ENCODE measurements at regions not wholly inside any gene's neighbourhood (a gene's known extent, or its start where the extent isn't known, plus 50 kb on each side); places are given as distances from the start of the nearest gene placed in this dataset.

DNA sequence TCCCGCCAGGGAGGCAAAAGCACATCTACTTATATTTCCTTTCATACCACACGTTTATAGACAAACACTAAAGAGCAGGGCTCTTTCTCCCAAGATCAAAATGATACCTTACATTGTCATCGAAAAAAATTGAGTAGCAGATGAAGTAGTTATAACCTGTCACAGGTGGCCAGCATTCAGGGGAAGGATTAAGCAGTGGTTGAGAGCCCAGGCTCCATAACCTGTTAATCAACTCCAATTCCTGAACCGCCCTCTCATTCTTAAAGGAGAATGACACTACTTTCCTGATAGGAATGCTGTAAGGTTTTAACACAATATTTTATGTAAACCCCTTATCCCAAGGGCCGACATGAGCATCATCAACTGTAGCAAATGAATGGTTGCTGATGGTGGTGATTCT, 268.9 kb upstream of the KCNIP4 start:
- DNase-seq (ENCODE audit: low read depth), result no peak

GRCh38 chr4:22216278-22216677, 267.7 kb upstream of the KCNIP4 start:
- DNase-seq (ENCODE audit: low read depth), result no peak

DNA sequence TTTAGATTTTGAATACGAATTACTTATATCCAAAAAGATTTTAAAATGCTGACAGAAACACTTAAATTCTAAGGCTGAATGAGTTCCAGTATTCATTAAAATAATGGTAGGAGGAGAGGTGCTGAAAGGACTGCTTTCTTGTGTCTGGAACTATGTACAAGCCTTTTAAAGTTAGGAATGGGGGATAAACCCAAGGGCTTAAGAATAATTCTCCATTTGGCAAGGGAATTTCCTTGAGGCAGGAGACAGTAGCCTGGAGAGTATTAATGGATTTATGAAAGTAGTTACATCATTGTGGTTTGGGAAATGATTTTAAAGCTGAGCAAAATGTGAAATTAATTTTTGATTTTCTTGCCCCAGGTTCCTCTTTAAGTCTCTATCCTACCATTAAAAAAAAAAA, 266.5 kb upstream of the KCNIP4 start:
- DNase-seq (ENCODE audit: low read depth), result no peak

GRCh38 chr4:22203711-22204011, 255.1 kb upstream of the KCNIP4 start:
- DNase-seq (ENCODE audit: low read depth), result no peak

DNA sequence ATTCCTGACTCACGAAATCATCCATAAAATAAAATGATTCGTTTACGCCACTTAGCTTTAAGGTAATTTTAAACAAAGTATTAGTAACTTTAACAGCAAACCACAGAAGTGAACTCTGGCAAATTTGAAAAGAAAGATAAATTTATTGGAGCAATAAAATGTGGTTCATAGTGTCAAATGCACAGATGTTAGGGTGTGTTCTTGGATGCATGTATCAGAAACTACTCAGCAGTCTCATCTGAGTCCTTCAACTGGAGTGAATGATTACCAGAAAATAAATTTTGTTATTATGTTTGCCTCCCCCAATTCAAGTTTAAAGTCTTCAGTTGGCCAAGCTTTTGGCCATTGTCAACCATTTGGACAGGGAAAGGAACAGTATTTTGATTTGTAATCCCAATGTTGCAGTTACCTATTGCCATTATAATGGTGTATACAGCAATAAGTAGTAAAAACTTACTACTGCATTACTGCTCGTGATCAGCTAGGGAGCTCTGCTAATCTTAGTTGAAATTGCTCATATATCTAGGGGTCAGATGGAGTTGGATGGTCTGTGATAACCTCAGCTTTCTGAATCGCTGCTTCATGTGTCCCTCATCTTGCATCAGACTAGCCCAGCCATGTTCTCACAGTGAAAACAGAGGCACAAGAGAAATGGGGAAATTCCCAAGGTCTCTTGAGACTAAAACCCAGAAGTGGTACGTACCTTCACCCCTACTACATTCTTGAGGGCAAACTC, 254.6 kb upstream of the KCNIP4 start:
- DNase-seq (ENCODE audit: low read depth), result no peak

DNA sequence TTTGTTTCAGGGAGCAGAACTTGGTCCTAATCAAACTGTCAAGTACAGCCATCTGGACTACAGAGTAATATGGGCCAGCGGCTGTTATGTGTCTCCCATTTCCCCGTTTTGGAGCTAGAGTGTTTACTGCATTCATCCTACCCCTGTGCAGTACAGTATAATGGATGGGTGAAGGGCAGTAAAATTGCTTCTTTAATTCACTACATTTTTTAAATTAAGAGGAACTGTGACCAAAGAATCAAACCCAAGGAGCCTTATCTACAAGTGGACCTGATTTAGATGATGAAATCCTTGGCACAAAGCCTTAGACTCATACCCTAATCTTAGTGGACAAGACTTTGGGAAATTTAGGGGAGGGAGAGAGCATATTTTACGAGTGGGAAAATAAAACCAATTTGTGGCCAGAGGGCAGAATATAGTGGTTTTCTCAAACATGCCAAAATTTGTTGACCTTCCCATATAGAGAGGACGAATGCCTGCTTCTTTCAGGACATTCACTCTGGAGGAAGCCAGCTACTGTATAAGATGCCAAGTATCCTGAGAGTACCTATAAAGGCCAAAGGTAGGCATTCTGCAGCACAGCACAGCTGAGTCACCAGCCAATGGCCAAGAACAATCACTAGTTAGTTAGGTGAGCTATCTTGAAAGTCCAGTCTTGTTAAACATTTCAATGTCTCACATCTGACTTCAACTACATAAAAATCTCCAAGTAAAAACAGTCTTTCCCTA, 253.8 kb upstream of the KCNIP4 start:
- no peak for DNase-seq (ENCODE audit: low read depth)

GRCh38 chr4:22201256-22201655, 252.7 kb upstream of the KCNIP4 start:
- DNase-seq (ENCODE audit: low read depth), result no peak

- DNase-seq (ENCODE audit: low read depth), result no peak
Observed at GRCh38 chr4:22196551-22196950, 248.0 kb upstream of the KCNIP4 start.

- DNase-seq (ENCODE audit: low read depth), result no peak
Observed at GRCh38 chr4:22192084-22192511, 243.5 kb upstream of the KCNIP4 start.

GRCh38 chr4:22191565-22191964, 243.0 kb upstream of the KCNIP4 start:
- no peak for DNase-seq (ENCODE audit: low read depth)

- DNase-seq (ENCODE audit: low read depth), result no peak
Observed at GRCh38 chr4:22190855-22191254, 242.3 kb upstream of the KCNIP4 start.

GRCh38 chr4:22187203-22187820, 238.7 kb upstream of the KCNIP4 start:
- no peak for DNase-seq (ENCODE audit: low read depth)

DNA sequence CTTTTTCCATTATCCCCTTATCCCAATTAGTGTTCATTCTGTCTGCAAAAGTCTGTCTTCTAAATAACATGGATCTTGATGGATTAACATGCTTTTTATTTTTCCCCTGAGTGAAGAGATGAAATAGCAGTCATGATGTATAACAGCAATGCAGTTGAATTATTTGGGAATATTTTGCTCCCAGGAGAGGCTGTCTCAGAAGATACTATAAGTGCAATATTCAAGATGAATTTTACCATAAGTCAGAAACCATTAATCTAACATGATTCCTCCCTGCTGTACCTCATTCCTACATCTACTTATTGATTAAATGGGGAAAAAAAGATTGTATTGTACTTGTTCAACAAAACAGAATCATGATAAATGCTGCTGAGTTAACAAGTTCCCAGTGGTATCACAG, 233.2 kb upstream of the KCNIP4 start:
- DNase-seq (ENCODE audit: low read depth), result no peak

DNA sequence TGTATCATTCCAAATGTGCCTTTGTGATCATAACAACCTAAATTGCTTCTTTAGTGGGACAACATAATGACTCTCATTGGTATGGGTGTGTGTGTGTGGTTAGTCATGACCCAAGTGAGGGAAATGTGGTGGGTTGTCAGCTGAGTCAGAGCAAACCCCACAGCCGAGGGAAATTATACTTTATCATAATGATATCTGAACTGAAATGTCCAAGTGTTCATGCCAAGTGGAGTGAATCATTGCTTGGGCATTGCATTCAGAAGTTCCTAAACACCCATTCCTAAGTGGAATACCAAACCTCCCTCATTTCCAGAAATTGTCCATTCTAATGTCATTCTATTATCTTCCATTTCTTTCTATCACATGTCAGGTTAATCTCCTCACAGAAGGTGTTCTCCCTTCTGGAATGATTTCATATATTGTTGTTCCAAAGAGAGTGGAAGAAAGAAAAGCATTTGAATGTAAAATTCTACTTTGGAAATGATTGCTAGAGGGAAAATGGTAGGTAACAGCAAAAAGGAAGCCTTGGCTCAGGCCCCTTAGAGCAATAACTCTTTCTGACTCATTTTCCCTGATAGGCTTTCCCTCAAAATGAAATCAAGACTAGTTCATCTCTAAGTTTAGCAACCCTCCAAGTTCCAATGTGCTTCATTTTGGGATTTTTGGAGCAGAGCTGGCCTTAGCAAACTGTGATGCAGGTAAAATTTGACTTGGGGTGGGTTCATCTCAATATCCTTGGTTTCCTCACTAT, 230.7 kb upstream of the KCNIP4 start:
- no peak for DNase-seq (ENCODE audit: low read depth)

- DNase-seq (ENCODE audit: low read depth), result no peak
Observed at GRCh38 chr4:22174640-22175039, 226.1 kb upstream of the KCNIP4 start.

- DNase-seq (ENCODE audit: low read depth), result no peak
Observed at GRCh38 chr4:22170353-22170752, 221.8 kb upstream of the KCNIP4 start.

DNA sequence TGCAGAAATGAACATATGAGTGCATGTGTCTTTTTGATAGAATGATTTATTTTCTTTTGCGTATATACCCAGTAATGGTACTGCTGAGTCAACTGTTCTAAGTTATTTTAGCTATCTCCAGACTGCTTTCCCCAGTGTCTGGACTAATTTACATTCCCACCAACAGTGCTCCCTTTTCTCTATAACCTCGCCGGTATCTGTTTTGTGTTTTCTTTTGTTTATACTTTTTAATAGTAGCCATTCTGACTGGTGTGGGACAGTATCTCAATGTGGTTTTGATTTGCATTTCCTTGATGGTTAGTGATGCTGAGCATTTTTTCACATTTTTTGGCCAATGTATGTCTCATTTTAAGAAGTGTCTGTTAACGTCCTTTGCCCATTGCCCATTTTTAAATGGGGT, 218.6 kb upstream of the KCNIP4 start:
- DNase-seq (ENCODE audit: low read depth), result no peak

- DNase-seq (ENCODE audit: low read depth), result no peak
Observed at GRCh38 chr4:22162454-22162853, 213.9 kb upstream of the KCNIP4 start.

- DNase-seq (ENCODE audit: low read depth), result no peak
Observed at GRCh38 chr4:22130741-22131140, 182.2 kb upstream of the KCNIP4 start.

DNA sequence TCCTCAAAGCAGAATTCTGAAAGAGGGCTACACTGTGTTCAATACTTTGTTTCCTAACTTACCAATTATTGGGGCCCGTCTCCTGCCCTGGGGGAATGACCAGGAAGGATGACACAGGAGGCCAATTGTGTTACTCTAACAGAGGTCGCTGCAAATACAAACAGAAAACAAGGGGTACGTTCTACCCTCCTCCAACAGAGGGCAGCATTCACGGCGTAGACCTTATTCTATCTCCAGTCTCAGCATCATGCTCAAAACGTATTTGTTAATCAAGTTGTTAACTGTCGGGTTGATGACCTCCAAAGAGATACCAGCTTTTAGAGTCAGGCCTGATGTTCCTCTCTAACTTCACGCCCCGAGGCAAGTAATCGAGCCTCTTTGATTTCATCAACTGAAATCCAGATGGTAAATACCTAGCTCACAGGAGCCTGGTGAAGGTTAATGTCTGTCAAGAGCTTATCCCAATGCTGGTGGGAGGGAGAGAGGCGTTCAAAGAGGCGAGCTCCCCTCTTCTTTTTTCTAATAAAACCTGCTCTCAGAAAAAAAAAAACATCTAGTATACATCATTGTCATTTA, 181.0 kb upstream of the KCNIP4 start:
- no peak for DNase-seq (ENCODE audit: low read depth)

GRCh38 chr4:22122062-22122461, 173.5 kb upstream of the KCNIP4 start:
- DNase-seq (ENCODE audit: low read depth), result no peak

GRCh38 chr4:22115262-22115661, 166.7 kb upstream of the KCNIP4 start:
- no peak for DNase-seq (ENCODE audit: low read depth)
